Gastrocnemius medialis (tissue), 4 donors: ENCODE measurements at regions not wholly inside any gene's neighbourhood (a gene's known extent, or its start where the extent isn't known, plus 50 kb on each side); places are given as distances from the start of the nearest gene placed in this dataset.

ENCODE experiments used
- CTCF ChIP-seq, 5 experiments: fragments of 450-650 bp in 3 of 5; fragments of 200-600 bp in 2 of 5; sonication (generic) in 2 of 5; IDR thresholded peaks in 4 of 5; conservative IDR thresholded peaks in 1 of 5; 1 replicate in 4 of 5; 2 replicates in 1 of 5; pipeline ENCODE4 v1.5.1; 2016 to 2019; ENCODE audit warnings: antibody characterized with exemption in 5 of 5, mild to moderate bottlenecking in 3 of 5, moderate library complexity in 3 of 5
- POLR2A ChIP-seq, 2 donors: fragments of 450-650 bp; IDR thresholded peaks; one replicate each; pipeline ENCODE4 v1.6.1; 2017; ENCODE audit warnings: antibody characterized with exemption in 2 of 2, mild to moderate bottlenecking in 2 of 2, moderate library complexity in 2 of 2

GRCh38 chr6:85945459-85946185, 302.9 kb upstream of the SYNCRIP start:
- no peak for TF ChIP-seq CTCF (IDR thresholded peaks at IDR 0.05 in 4 of 5, conservative IDR thresholded peaks at IDR 0.05 in 1 of 5)
- no peak for TF ChIP-seq POLR2A (IDR thresholded peaks at IDR 0.05)
